NCI-H510A (cell line): ENCODE measurements at regions not wholly inside any gene's neighbourhood (a gene's known extent, or its start where the extent isn't known, plus 50 kb on each side); places are given as distances from the start of the nearest gene placed in this dataset.
"Not testable (repeated sequence)": the region's sequence is repeated elsewhere in the genome, so short reads cannot be mapped to it uniquely, and the experiment has no call there.

Experiments used
- DNase-seq: peaks from one replicate; lab custom pipeline; 2025; lab: John Stamatoyannopoulos, UW

DNA sequence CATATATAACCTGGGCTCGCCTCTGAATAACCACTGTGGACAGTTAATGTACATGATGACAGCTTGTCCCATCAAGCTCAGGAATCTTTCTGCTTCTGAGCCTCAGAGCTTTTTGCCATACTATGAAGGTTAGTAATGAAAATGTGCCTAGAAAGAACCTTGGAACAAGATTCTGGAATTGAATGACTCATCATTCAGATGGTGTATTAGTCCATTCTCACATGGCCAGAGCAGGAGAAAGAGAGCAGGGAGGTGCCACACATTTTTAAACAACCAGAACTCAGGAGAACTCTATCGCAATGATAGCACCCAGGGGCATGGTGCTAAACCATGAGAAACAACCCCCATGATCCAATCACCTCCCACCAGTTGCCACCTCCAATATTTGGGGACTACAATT lies 542.1 kb downstream of the PRR16 start:
- DNase-seq = no peak

DNA sequence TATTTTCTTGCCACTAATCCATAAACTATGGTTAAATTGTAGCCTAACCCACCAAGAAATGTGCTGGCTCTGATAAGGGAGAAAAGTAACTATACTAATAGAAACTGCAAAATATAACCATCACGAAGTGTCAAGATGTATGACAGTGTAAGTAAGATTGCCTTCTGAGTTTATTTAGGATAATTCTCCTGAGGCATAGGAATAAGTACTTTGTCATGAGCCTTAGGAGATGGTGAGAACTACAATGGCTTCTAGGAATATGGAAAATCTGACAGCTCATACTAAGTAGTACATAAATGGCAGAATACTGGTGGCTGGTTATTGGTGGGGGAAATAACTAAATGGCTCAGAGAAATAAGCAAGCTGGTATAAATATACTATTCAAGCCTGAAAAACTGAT lies 543.9 kb downstream of the PRR16 start:
- DNase-seq = no peak

DNA sequence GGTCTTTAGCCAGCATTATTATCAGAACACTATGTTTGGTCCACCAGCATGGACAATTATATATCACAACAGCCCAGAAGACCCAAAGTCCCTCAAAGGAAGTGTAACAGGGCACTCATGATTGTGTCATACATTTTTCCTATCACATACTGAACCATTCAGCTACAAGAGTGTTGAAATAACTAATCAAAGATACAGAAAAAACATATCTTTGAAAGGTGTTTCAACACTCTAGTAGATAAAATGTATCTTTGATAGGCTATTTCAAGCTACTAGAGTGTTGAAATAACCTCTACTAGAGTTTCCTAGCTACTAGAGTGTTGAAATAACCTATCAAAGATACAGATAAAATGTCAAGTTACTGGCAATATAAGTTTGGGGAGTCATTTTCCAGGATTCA lies 545.0 kb downstream of the PRR16 start:
- no peak for DNase-seq

- no peak for DNase-seq
These were observed 553.9 kb downstream of the PRR16 start for GRCh38 chr5:121018004-121018403.

DNA sequence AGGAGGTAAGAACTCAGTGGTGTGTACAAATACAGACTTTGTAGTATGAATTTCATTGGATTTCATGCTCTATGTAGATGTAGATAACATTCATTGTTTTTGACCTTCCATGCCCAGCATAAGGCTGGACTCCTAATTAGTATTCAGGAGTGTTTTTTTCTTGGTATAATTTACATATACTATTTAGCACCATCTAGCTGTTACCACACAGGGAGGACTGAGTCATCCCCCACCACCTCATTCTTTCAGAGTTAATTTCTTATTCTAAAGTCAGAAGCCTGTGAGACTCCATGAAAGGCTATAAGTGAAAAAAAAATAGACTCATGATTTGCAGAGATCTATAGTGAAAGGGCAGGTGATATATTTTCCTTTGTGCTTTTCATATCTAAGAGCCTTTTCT lies 555.0 kb downstream of the PRR16 start:
- DNase-seq = no peak

GRCh38 chr5:121019734-121020133 lies 555.6 kb downstream of the PRR16 start:
- no peak for DNase-seq

GRCh38 chr5:121021681-121022080 lies 557.6 kb downstream of the PRR16 start:
- no peak for DNase-seq

GRCh38 chr5:121024416-121025311 lies 560.6 kb downstream of the PRR16 start:
- no peak for DNase-seq

DNA sequence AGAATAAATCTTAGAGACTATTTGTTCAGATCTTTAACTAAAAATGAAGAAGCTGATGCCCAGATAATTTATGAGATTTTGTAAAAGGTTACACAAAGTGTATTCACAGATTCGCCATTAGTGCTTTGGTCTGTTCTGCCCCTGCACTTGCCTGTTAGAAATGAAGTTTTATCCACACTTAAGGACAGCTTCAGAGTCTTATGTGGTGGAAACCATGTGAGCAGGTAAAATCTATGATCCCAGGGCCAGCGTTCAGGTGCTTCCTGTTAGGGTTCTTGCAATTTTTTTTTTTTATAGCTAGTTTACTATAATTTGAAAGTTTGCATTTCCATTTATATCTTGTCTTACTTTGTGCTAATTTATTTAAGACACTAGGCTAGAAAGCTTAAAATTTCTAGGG lies 561.6 kb downstream of the PRR16 start:
- no peak for DNase-seq

DNA sequence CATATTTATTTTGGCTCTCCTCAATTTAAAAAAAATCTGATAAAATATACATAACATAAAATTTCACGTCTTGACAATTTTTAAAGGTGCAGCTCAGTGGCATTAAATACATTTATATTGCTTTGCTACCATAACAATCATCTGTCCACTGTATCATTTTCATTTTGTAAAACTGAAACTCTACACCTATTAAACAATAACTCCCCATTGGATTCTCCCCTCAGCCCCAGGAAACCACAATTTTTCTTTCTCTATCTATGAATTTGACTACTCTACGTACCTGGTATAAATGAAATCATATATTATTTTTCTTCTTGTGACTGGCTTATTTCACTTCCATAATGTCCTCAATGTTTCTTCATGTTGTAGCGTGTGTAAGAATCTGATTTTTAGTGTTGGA lies 563.5 kb downstream of the PRR16 start:
- DNase-seq = no peak

DNA sequence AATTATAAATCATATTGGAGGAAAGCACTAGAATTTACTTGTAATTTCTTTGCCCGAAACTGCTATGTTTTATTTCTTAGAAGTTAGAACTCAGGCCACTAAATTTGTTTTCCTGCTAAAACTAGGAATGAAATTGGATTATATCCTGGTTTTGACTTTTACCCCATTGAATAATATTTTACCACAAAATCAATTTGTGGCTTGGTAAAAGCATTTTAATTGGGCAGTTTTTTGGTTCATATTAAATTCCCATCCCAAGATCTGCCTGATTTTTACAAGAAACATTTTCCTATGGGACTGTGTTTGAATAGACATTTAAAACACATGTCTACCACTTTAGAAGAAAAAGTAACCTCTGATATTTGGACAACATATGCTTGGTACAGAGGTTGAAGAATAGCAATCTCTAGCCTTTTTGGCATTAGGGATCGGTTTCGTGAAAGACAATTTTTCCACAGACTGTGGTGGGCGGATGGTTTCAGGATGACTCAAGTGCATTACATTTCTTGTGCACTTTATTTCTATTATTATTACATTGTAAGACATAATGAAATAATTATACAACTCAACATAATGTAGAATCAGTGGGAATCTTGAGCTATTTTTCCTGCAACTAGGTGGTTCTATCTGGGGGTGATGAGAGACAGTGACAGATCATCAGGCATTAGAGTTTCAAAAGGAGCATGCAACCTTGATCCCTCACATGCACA lies 565.6 kb downstream of the PRR16 start:
- no peak for DNase-seq

GRCh38 chr5:121031491-121031890 lies 567.4 kb downstream of the PRR16 start:
- no peak for DNase-seq

DNA sequence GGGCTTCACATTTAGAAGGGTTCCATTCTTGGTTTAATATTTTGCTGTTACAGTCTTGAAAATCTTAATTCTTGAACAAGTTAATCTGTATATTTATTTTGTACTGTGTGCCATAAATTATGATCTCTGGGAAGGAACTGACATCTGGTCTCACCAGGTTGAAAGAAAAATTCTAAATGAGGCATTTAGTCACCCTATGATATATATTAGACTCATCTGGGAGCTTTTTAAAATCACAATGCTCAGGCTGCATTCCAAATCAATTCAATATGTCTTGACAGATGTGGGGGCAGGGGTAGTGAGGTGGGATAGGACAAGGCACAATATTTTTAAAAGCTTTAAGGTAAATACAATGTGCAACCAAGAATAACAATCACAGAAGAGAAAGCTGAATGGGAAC lies 569.2 kb downstream of the PRR16 start:
- DNase-seq = no peak

- DNase-seq = no peak
These were observed 574.3 kb downstream of the PRR16 start for GRCh38 chr5:121038438-121038837.

- DNase-seq = no peak
These were observed 585.9 kb downstream of the PRR16 start for GRCh38 chr5:121049971-121050370.

DNA sequence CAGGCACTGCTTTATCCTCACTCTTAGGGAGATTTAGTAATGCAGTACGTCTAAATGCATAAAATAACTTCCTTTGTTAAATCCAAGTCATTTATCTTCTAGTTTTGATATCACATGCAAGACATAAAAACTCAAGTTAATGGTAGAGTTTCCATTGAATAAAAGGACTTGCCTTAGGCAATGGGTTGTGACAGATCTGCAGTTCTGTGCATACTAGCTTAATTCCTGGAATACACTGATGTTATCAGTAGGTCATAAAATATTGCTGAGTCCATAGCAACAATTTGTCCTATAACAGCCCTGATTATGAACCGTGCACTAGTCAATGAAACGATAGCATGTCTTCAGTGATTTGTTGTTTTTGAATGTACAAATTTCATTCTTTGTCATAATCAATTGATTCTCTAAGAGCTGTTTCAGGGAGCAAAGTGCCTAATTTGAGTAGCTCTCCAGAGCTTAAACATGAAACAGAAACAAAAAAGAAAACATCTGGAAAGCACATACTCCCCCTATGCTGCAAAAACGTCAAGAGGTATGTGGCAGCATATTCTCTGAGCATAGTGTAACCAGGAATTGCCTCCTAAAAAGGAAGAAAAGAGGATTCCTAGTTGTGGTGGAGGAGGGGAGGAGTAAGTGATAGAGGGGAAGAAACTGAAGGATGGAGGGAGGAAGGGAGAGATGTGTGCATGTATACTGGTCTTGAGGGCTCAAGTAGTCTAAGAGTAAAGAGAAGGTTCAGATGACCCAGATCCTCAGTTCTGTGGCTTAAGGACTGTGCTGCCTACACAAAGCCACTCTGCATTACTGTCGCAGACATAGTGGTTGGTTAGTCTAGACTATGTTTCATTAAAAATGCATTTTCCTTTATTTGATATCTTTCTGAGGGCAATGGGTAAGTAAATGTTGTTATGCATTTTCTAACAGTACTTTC lies 589.2 kb downstream of the PRR16 start:
- no peak for DNase-seq

DNA sequence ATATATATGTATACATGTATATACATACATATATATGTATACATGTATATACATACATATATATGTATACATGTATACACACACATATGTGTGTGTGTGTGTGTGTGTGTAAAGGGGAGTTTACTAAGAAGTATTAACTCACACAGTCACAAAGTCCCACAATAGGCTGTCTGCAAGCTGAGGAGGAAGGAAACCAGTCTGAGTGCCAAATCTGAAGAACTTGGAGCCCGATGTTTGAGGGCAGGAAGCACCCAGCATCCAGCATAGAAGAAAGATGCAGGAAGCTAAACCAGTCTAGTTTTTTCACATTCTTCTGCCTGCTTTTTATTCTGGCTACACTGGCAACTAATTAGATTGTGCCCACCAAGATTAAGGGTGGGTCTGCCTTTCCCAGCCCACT lies 591.5 kb downstream of the PRR16 start:
- no peak for DNase-seq

DNA sequence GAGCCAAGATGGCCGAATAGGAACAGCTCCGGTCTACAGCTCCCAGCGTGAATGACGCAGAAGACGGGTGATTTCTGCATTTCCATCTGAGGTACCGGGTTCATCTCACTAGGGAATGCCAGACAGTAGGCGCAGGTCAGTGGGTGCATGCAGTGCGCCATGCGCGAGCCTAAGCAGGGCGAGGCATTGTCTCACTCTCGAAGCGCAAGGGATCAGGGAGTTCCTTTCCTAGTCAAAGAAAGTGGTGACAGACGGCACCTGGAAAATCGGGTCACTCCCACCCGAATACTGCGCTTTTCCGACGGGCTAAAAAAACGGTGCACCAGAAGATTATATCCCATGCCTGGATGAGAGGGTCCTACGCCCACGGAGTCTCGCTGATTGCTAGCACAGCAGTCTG lies 600.1 kb downstream of the PRR16 start:
- not testable (repeated sequence) for DNase-seq

DNA sequence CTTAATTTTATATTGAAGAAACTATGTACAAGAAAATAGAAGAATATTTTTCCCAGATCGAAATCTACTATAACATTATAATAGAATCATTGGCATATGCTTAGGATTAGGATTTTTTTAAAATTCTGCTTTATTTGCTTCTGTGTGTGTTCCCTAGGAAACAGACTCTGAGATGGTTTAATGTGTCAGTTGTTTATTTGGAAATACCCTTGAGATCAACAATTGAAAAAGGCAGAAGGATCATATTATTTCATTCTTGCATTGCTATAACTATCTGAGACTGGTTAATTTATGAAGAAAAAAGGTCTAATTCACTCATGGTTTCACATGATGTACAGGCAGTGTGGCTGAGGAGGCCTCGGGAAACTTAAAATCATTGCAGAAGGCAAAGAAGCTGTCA lies 622.6 kb downstream of the PRR16 start:
- DNase-seq = no peak

DNA sequence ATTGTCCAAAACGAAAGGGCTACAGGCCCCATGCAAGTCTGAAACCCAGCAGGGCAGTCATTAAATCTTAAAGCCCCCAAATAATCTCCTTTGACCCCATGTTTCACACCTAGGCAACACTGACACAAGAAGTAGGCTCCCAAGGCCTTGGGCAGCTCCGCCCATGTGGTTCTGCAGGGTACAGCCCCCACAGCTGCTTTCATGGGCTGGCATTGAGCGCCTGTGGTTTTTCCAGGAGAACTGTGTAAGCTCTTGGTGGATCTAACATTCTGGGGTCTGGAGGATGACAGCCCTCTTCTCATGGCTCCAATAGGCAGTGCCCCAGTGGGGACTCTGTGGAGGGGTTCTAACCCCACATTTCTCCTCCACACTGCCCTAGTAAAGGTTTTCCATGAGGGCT lies 623.5 kb downstream of the PRR16 start:
- DNase-seq = no peak

DNA sequence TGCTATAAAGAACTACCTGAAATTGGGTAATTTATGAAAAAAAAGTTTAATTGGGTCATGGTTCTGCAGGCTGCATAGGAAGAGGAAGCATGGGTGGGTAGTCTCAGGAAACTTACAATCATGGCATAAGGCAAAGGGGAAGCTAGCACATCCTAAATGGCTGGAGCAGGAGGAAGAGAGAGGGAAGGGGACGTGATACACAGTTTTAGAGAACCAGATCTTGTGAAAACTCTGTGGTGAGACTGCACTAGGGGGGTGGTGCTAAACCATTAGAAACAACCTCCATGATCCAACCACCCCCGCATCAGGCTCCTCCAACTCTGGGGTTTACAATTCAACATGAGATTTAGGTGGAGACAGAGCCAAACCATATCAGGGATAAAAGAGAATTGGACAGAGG lies 624.2 kb downstream of the PRR16 start:
- no peak for DNase-seq

DNA sequence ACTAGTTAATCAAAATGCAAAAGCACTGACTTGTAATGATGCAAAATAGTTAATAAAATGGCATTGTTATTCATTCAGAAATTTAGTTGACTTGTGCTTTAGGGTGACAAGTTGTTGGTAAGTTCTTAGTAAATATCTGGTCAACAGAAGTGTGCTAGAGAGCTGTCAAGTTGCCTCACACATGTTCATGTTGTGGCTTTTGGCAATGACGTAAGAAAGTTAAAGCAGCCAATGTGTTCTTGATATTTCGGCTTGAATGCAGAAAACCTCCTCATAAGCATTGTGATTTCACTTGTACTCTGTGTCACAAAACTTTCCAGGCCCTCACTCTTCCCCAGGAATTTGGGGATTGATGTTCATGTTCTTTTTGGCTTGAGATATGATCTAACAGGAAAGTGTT lies 626.7 kb downstream of the PRR16 start:
- no peak for DNase-seq
